GM21360 (cell line): ENCODE measurements at regions not wholly inside any gene's neighbourhood (a gene's known extent, or its start where the extent isn't known, plus 50 kb on each side); places are given as distances from the start of the nearest gene placed in this dataset.

Experiments used
- ATAC-seq: cut with Tn5 transposase; IDR thresholded peaks from one replicate; pipeline ENCODE4 v1.9.1; 2021; ENCODE audit warnings: mild to moderate bottlenecking, moderate library complexity; ENCODE audit not compliant: unreplicated experiment

- no peak for ATAC-seq
Observed at GRCh38 chr2:15701341-15701907, 109.8 kb downstream of the DDX1 start.

GRCh38 chr2:15701991-15702390, 110.3 kb downstream of the DDX1 start:
- ATAC-seq: no peak

- no peak for ATAC-seq
Observed at GRCh38 chr2:15702452-15702851, 110.8 kb downstream of the DDX1 start.

- ATAC-seq: no peak
Observed at GRCh38 chr2:15703365-15703869, 111.7 kb downstream of the DDX1 start.

GRCh38 chr2:15704086-15704787, 112.6 kb downstream of the DDX1 start:
- no peak for ATAC-seq

GRCh38 chr2:15704788-15705115, 113.1 kb downstream of the DDX1 start:
- ATAC-seq: no peak

GRCh38 chr2:15705310-15705709, 113.6 kb downstream of the DDX1 start:
- ATAC-seq: no peak

GRCh38 chr2:15705839-15706386, 114.2 kb downstream of the DDX1 start:
- ATAC-seq: no peak

- no peak for ATAC-seq
Observed at GRCh38 chr2:15706424-15706823, 114.8 kb downstream of the DDX1 start.

GRCh38 chr2:15706986-15707632, 115.4 kb downstream of the DDX1 start:
- no peak for ATAC-seq

GRCh38 chr2:15708161-15708560, 116.5 kb downstream of the DDX1 start:
- ATAC-seq: no peak

GRCh38 chr2:15708865-15709820, 117.5 kb downstream of the DDX1 start:
- no peak for ATAC-seq

GRCh38 chr2:15711126-15711860, 119.6 kb downstream of the DDX1 start:
- ATAC-seq: no peak

GRCh38 chr2:15712551-15713342, 121.1 kb downstream of the DDX1 start:
- ATAC-seq: no peak

GRCh38 chr2:15713475-15713874, 121.8 kb downstream of the DDX1 start:
- ATAC-seq: no peak

GRCh38 chr2:15714002-15714401, 122.3 kb downstream of the DDX1 start:
- ATAC-seq: no peak

GRCh38 chr2:15714609-15715008, 122.9 kb downstream of the DDX1 start:
- ATAC-seq: no peak

- no peak for ATAC-seq
Observed at GRCh38 chr2:15715596-15715995, 123.9 kb downstream of the DDX1 start.
